Stimulated activated CD4-positive, alpha-beta T cell treated with anti-CD3 and anti-CD28 coated beads, Interleukin-4, amount 100 ng/mL, for 1 hour (primary cell): ENCODE measurements at regions not wholly inside any gene's neighbourhood (a gene's known extent, or its start where the extent isn't known, plus 50 kb on each side); places are given as distances from the start of the nearest gene placed in this dataset.
"Not testable (repeated sequence)": the region's sequence is repeated elsewhere in the genome, so short reads cannot be mapped to it uniquely, and the experiment has no call there.

ENCODE experiments used
- DNase-seq: peaks from one replicate; pipeline ENCODE4 v3.0.0-alpha.2; 2020

GRCh38 chr3:71962561-71963240, 177.8 kb upstream of the PROK2 start:
- DNase-seq, result no peak

GRCh38 chr3:71961891-71962290, 176.9 kb upstream of the PROK2 start:
- no peak for DNase-seq

GRCh38 chr3:71961378-71961777, 176.4 kb upstream of the PROK2 start:
- DNase-seq, result no peak

GRCh38 chr3:71958533-71958932, 173.6 kb upstream of the PROK2 start:
- no peak for DNase-seq

- no peak for DNase-seq
Observed at GRCh38 chr3:71956716-71957115, 171.8 kb upstream of the PROK2 start.

- DNase-seq, result no peak
Observed at GRCh38 chr3:71956069-71956340, 171.1 kb upstream of the PROK2 start.

GRCh38 chr3:71955240-71956068, 170.5 kb upstream of the PROK2 start:
- peak; percentile 21 for DNase-seq

- DNase-seq, result no peak
Observed at GRCh38 chr3:71951842-71952241, 166.9 kb upstream of the PROK2 start.

- no peak for DNase-seq
Observed at GRCh38 chr3:71951361-71951760, 166.4 kb upstream of the PROK2 start.

- no peak for DNase-seq
Observed at GRCh38 chr3:71949442-71949841, 164.5 kb upstream of the PROK2 start.

GRCh38 chr3:71944482-71945065, 159.6 kb upstream of the PROK2 start:
- no peak for DNase-seq

- no peak for DNase-seq
Observed at GRCh38 chr3:71942432-71943187, 157.7 kb upstream of the PROK2 start.

GRCh38 chr3:71940486-71940885, 155.5 kb upstream of the PROK2 start:
- DNase-seq, result no peak

- not testable (repeated sequence) for DNase-seq
Observed at GRCh38 chr3:71938081-71938480, 153.1 kb upstream of the PROK2 start.

- DNase-seq, result no peak
Observed at GRCh38 chr3:71936681-71937080, 151.7 kb upstream of the PROK2 start.

GRCh38 chr3:71934520-71935270, 149.7 kb upstream of the PROK2 start:
- no peak for DNase-seq

- no peak for DNase-seq
Observed at GRCh38 chr3:71931922-71932321, 147.0 kb upstream of the PROK2 start.

- DNase-seq, result peak; percentile 2
Observed at GRCh38 chr3:71930056-71930991, 145.4 kb upstream of the PROK2 start.

- DNase-seq, result no peak
Observed at GRCh38 chr3:71928212-71928611, 143.3 kb upstream of the PROK2 start.

GRCh38 chr3:71927505-71928066, 142.6 kb upstream of the PROK2 start:
- no peak for DNase-seq

GRCh38 chr3:71926616-71927015, 141.7 kb upstream of the PROK2 start:
- no peak for DNase-seq
